ENCODE measurements at regions not wholly inside any gene's neighbourhood (a gene's known extent, or its start where the extent isn't known, plus 50 kb on each side); places are given as distances from the start of the nearest gene placed in this dataset.

GRCh38 chr2:355773-356172 is 67.9 kb upstream of the ALKAL2 start:
- H2AFZ ChIP-seq (ENCODE audit: low read depth, low read length) = no peak overlapping the region
- H3K4me3 ChIP-seq (ENCODE audit: low read length) = no peak overlapping the region
- no peaks in the 10 kb centered on the region for H3K4me1 ChIP-seq (ENCODE audit: low read length)
- H3K36me3 ChIP-seq (replicated peaks; ENCODE audit: low read depth, low read length) = no peaks in the 10 kb centered on the region
- H3K9ac ChIP-seq (ENCODE audit: low read length) = no peak overlapping the region
- H3K79me2 ChIP-seq (ENCODE audit: low read length) = no peaks in the 10 kb centered on the region
- H4K20me1 ChIP-seq (ENCODE audit: insufficient read depth, low read length) = no peaks in the 10 kb centered on the region
- TF ChIP-seq CTCF (IDR thresholded peaks at IDR 0.05; ENCODE audit: low read depth, low read length) = no peak
- no peak for TF ChIP-seq EZH2phosphoT487 (IDR thresholded peaks at IDR 0.05; ENCODE audit: low read depth)
- no peak overlapping the region for H3K4me2 ChIP-seq (ENCODE audit: low read length)
- no peak overlapping the region for H3K27ac ChIP-seq (ENCODE audit: low read length)
- H3K9me3 ChIP-seq (ENCODE audit: insufficient read depth, low read length) = 0 out of 2 replicates have a peak, but pooled peaks cover 4% of the 10 kb centered on the region
- H3K27me3 ChIP-seq (ENCODE audit: low read depth, low read length) = no peaks in the 10 kb centered on the region; the same call in 1 of the 2 replicates

GRCh38 chr2:352696-353095 is 64.8 kb upstream of the ALKAL2 start:
- Histone ChIP-seq H3K4me2 (ENCODE audit: low read length) (no peak overlapping the region), H3K27ac (ENCODE audit: low read length) (no peak overlapping the region), H3K9me3 (ENCODE audit: insufficient read depth, low read length) (0 out of 2 replicates have a peak, but pooled peaks cover 4% of the 10 kb centered on the region), H2AFZ (ENCODE audit: low read depth, low read length) (no peak overlapping the region), H3K36me3 (replicated peaks; ENCODE audit: low read depth, low read length) (no peaks in the 10 kb centered on the region), H3K9ac (ENCODE audit: low read length) (no peak overlapping the region), H4K20me1 (ENCODE audit: insufficient read depth, low read length) (no peaks in the 10 kb centered on the region), H3K79me2 (ENCODE audit: low read length) (no peaks in the 10 kb centered on the region), H3K4me1 (ENCODE audit: low read length) (no peaks in the 10 kb centered on the region), H3K27me3 (ENCODE audit: low read depth, low read length) (no peaks in the 10 kb centered on the region), H3K4me3 (ENCODE audit: low read length) (no peak overlapping the region)
- TF ChIP-seq EZH2phosphoT487 (IDR thresholded peaks at IDR 0.05; ENCODE audit: low read depth) = no peak
- no peak for TF ChIP-seq CTCF (IDR thresholded peaks at IDR 0.05; ENCODE audit: low read depth, low read length)

- H3K4me1 ChIP-seq (ENCODE audit: low read length) = no peaks in the 10 kb centered on the region
- H2AFZ ChIP-seq (ENCODE audit: low read depth, low read length) = no peak overlapping the region
- no peaks in the 10 kb centered on the region for H3K36me3 ChIP-seq (replicated peaks; ENCODE audit: low read depth, low read length)
- no peaks in the 10 kb centered on the region for H4K20me1 ChIP-seq (ENCODE audit: insufficient read depth, low read length)
- H3K9me3 ChIP-seq (ENCODE audit: insufficient read depth, low read length) = 0 out of 2 replicates have a peak, but pooled peaks cover 4% of the 10 kb centered on the region
- H3K4me3 ChIP-seq (ENCODE audit: low read length) = no peak overlapping the region
- H3K9ac ChIP-seq (ENCODE audit: low read length) = no peak overlapping the region
- H3K79me2 ChIP-seq (ENCODE audit: low read length) = no peaks in the 10 kb centered on the region
- H3K4me2 ChIP-seq (ENCODE audit: low read length) = no peak overlapping the region
- TF ChIP-seq CTCF (IDR thresholded peaks at IDR 0.05; ENCODE audit: low read depth, low read length) = no peak
- no peak for TF ChIP-seq EZH2phosphoT487 (IDR thresholded peaks at IDR 0.05; ENCODE audit: low read depth)
- H3K27ac ChIP-seq (ENCODE audit: low read length) = no peak overlapping the region
- no peaks in the 10 kb centered on the region for H3K27me3 ChIP-seq (ENCODE audit: low read depth, low read length)
Measured at GRCh38 chr2:349390-349789, 61.5 kb upstream of the ALKAL2 start.

- Histone ChIP-seq H3K79me2 (ENCODE audit: low read length) (no peaks in the 10 kb centered on the region), H3K9me3 (ENCODE audit: insufficient read depth, low read length) (0 out of 2 replicates have a peak, but pooled peaks cover 4% of the 10 kb centered on the region), H3K27me3 (ENCODE audit: low read depth, low read length) (no peaks in the 10 kb centered on the region), H3K4me2 (ENCODE audit: low read length) (no peak overlapping the region), H3K27ac (ENCODE audit: low read length) (no peak overlapping the region), H4K20me1 (ENCODE audit: insufficient read depth, low read length) (no peaks in the 10 kb centered on the region), H3K4me3 (ENCODE audit: low read length) (no peak overlapping the region), H3K36me3 (replicated peaks; ENCODE audit: low read depth, low read length) (no peaks in the 10 kb centered on the region), H3K4me1 (ENCODE audit: low read length) (no peaks in the 10 kb centered on the region), H2AFZ (ENCODE audit: low read depth, low read length) (no peak overlapping the region), H3K9ac (ENCODE audit: low read length) (no peak overlapping the region)
- TF ChIP-seq CTCF (IDR thresholded peaks at IDR 0.05; ENCODE audit: low read depth, low read length) (no peak), EZH2phosphoT487 (IDR thresholded peaks at IDR 0.05; ENCODE audit: low read depth) (no peak)
Measured at GRCh38 chr2:348361-348916, 60.5 kb upstream of the ALKAL2 start.

Measured in OCI-LY3 (cell line).